IMR-90 (cell line): ENCODE measurements at regions not wholly inside any gene's neighbourhood (a gene's known extent, or its start where the extent isn't known, plus 50 kb on each side); places are given as distances from the start of the nearest gene placed in this dataset.

Experiments
- ATAC-seq: fragments of 200-7000 bp; cut with Tn5 transposase; 2 replicates; pipeline ENCODE4 v1.9.1; 2020; ENCODE audit warnings: low read depth, mild to moderate bottlenecking, moderate library complexity
- BruUV-seq: library from RNA; stranded (reverse); fragments of 400-500 nt; replicated peaks from 2 replicates; lab custom pipeline; 2021; lab: Mats Ljungman, UMichigan
- CTCF ChIA-PET: fragments of 300-600 bp; formaldehyde crosslinking; extraction: SDS; loops from one replicate; lab custom pipeline; 2021; ENCODE audit warnings: antibody characterized with exemption; lab: Yijun Ruan, JAX
- POLR2A ChIA-PET: fragments of 300-600 bp; sonication (Branson Sonifier 250); formaldehyde crosslinking; loops from one replicate; lab custom pipeline; 2022; ENCODE audit warnings: antibody characterized with exemption; ENCODE audit not compliant: unreplicated experiment; lab: Charles Lee
- DNase-seq: peaks from one replicate; pipeline ENCODE4 v3.0.0; 2013
- H2AFZ ChIP-seq: replicated peaks from 2 replicates; pipeline ENCODE3; 2013; ENCODE audit warnings: low read length, mild to moderate bottlenecking; ENCODE audit not compliant: poor library complexity
- H2AK5ac ChIP-seq: 2 replicates; pipeline ENCODE4 v1.6.1; 2013; ENCODE audit warnings: low read depth, low read length, inconsistent platforms
- H2AK9ac ChIP-seq: replicated peaks from 2 replicates; pipeline ENCODE3; 2013; ENCODE audit warnings: mild to moderate bottlenecking, low read depth, low read length, moderate library complexity; ENCODE audit not compliant: poor library complexity
- H2BK120ac ChIP-seq: 2 replicates; pipeline ENCODE4 v1.6.1; 2013; ENCODE audit warnings: low read depth, low read length, inconsistent platforms
- H2BK15ac ChIP-seq: 3 replicates; pipeline ENCODE4 v1.6.1; 2013; ENCODE audit warnings: low read depth, low read length, inconsistent platforms
- H2BK20ac ChIP-seq: 2 replicates; pipeline ENCODE4 v1.6.1; 2013; ENCODE audit warnings: low read depth, mild to moderate bottlenecking, inconsistent platforms, low read length, moderate library complexity
- H2BK5ac ChIP-seq: 2 replicates; pipeline ENCODE4 v1.6.1; 2013; ENCODE audit warnings: mild to moderate bottlenecking, low read depth, low read length, inconsistent platforms; ENCODE audit not compliant: poor library complexity, severe bottlenecking
- H3K14ac ChIP-seq: replicated peaks from 2 replicates; pipeline ENCODE4 v1.6.1; 2013; ENCODE audit warnings: low read depth, low read length, inconsistent platforms
- H3K18ac ChIP-seq: 2 replicates; pipeline ENCODE4 v1.6.1; 2013; ENCODE audit warnings: low read depth, low read length, control low read depth
- H3K23ac ChIP-seq: 2 replicates; pipeline ENCODE4 v1.6.1; 2013; ENCODE audit warnings: low read depth, low read length, inconsistent platforms
- H3K27ac ChIP-seq: 2 replicates; pipeline ENCODE4 v1.5.1; 2013; ENCODE audit warnings: mild to moderate bottlenecking, control low read depth, low read length; ENCODE audit not compliant: insufficient read depth
- H3K27me3 ChIP-seq: 2 replicates; pipeline ENCODE4 v1.6.1; 2013; ENCODE audit warnings: low read length; ENCODE audit not compliant: control insufficient read depth, insufficient read depth
- H3K36me3 ChIP-seq: 2 replicates; pipeline ENCODE4 v1.6.1; 2013; ENCODE audit warnings: low read length, mixed read lengths; ENCODE audit not compliant: control insufficient read depth, insufficient read depth
- H3K4ac ChIP-seq: 2 replicates; pipeline ENCODE4 v1.6.1; 2013; ENCODE audit warnings: low read depth, low read length, inconsistent platforms
- H3K4me1 ChIP-seq: 2 replicates; pipeline ENCODE4 v1.6.1; 2013; ENCODE audit warnings: low read length, mixed read lengths; ENCODE audit not compliant: control insufficient read depth, insufficient read depth
- H3K4me2 ChIP-seq: 2 replicates; pipeline ENCODE4 v1.6.1; 2013; ENCODE audit warnings: low read depth, mild to moderate bottlenecking, control low read depth, low read length, moderate library complexity
- H3K4me3 ChIP-seq: 2 replicates; pipeline ENCODE4 v1.5.1; 2013; ENCODE audit warnings: low read depth, mild to moderate bottlenecking, control low read depth, low read length, moderate library complexity; ENCODE audit not compliant: insufficient read depth
- H3K56ac ChIP-seq: 2 replicates; pipeline ENCODE4 v1.6.1; 2013; ENCODE audit warnings: low read length, inconsistent platforms; ENCODE audit not compliant: insufficient read depth; ENCODE audit errors: extremely low read depth
- H3K79me1 ChIP-seq, 2 experiments: 2 replicates each; pipeline ENCODE4 v1.6.1; 2013; ENCODE audit warnings: low read length in 2 of 2, inconsistent platforms in 1 of 2, low read depth in 1 of 2
- H3K9ac ChIP-seq: 2 replicates; pipeline ENCODE4 v1.6.1; 2013; ENCODE audit warnings: low read depth, low read length, control low read depth
- H3K9me1 ChIP-seq: 2 replicates; pipeline ENCODE4 v1.6.1; 2013; ENCODE audit warnings: low read length, inconsistent platforms; ENCODE audit not compliant: insufficient read depth
- H3K9me3 ChIP-seq: 2 replicates; pipeline ENCODE4 v1.6.1; 2013; ENCODE audit warnings: low read length; ENCODE audit not compliant: control insufficient read depth, insufficient read depth
- H4K20me1 ChIP-seq: 2 replicates; pipeline ENCODE4 v1.6.1; 2013; ENCODE audit warnings: low read length, inconsistent platforms; ENCODE audit not compliant: insufficient read depth
- H4K5ac ChIP-seq: 2 replicates; pipeline ENCODE4 v1.6.1; 2013; ENCODE audit warnings: mild to moderate bottlenecking, low read depth, low read length, control low read depth
- H4K8ac ChIP-seq, 2 experiments: 2 replicates each; pipeline ENCODE4 v1.6.1; 2013; ENCODE audit warnings: low read depth in 2 of 2, low read length in 2 of 2, control low read depth in 1 of 2, inconsistent platforms in 1 of 2
- H4K91ac ChIP-seq: 2 replicates; pipeline ENCODE4 v1.6.1; 2013; ENCODE audit warnings: low read depth, low read length, inconsistent platforms; ENCODE audit not compliant: insufficient read depth
- BHLHE40 ChIP-seq: fragments of 150-350 bp; IDR thresholded peaks from 2 replicates; pipeline ENCODE4 v1.6.1; 2016; ENCODE audit warnings: mild to moderate bottlenecking, low read depth, low read length
- CEBPB ChIP-seq: IDR thresholded peaks from 2 replicates; pipeline ENCODE4 v1.6.1; 2012; ENCODE audit warnings: low read depth, low read length, improper control_type of control experiment
- FOS ChIP-seq: fragments of 150-350 bp; IDR thresholded peaks from 2 replicates; pipeline ENCODE4 v1.6.1; 2016; ENCODE audit warnings: low read depth, low read length
- MXI1 ChIP-seq: IDR thresholded peaks from 2 replicates; pipeline ENCODE4 v1.6.1; 2012; ENCODE audit warnings: low read depth, mild to moderate bottlenecking, low read length, moderate library complexity, borderline replicate concordance
- NFE2L2 ChIP-seq: fragments of 150-350 bp; IDR thresholded peaks from 2 replicates; pipeline ENCODE4 v1.6.1; 2016; ENCODE audit warnings: low read depth, mild to moderate bottlenecking, low read length
- POLR2A ChIP-seq: IDR thresholded peaks from 2 replicates; pipeline ENCODE4 v1.6.1; 2012; ENCODE audit warnings: mild to moderate bottlenecking, low read depth, low read length
- RAD21 ChIP-seq: IDR thresholded peaks from 2 replicates; pipeline ENCODE4 v1.6.1; 2012; ENCODE audit warnings: low read length, improper control_type of control experiment
- RFX5 ChIP-seq: IDR thresholded peaks from 2 replicates; pipeline ENCODE4 v1.8.0; 2012; ENCODE audit warnings: low read depth, mild to moderate bottlenecking, low read length, moderate library complexity
- WGBS, 2 experiments: methylation state at CpG; one replicate each; pipeline versions ENCODE4 v1.1.5 to v1.1.7; 2013; ENCODE audit warnings: missing lambda C conversion rate in 2 of 2; ENCODE audit not compliant: insufficient read length in 1 of 2; ENCODE audit errors: extremely low coverage in 2 of 2; 5-methylcytosine and 5-hydroxymethylcytosine counted together
- dilution Hi-C: fragments of 300-500 bp; cut with HindIII; formaldehyde crosslinking; loops from one replicate; pipeline ENCODE4 v1.14.3; 2018; ENCODE audit warnings: low sequenced_read_pairs; ENCODE audit not compliant: unreplicated experiment
- in situ Hi-C: fragments of 300-500 bp; cut with MboI; formaldehyde crosslinking; loops from 3 replicates; pipeline ENCODE4 v1.14.3; 2019; ENCODE audit warnings: low sequenced_read_pairs, inconsistent platforms, mixed read lengths
- intact Hi-C: fragments of 100-400 bp; cut with micrococcal nuclease; formaldehyde crosslinking; loops from 2 replicates; pipeline ENCODE4 v1.10.0; 2022
- TF ChIP-seq, protein P1 (sequence below): conservative IDR thresholded peaks from 2 replicates; pipeline ENCODE4 v1.5.1; 2012; ENCODE audit warnings: mild to moderate bottlenecking, low read depth, low read length, improper control_type of control experiment

DNA sequence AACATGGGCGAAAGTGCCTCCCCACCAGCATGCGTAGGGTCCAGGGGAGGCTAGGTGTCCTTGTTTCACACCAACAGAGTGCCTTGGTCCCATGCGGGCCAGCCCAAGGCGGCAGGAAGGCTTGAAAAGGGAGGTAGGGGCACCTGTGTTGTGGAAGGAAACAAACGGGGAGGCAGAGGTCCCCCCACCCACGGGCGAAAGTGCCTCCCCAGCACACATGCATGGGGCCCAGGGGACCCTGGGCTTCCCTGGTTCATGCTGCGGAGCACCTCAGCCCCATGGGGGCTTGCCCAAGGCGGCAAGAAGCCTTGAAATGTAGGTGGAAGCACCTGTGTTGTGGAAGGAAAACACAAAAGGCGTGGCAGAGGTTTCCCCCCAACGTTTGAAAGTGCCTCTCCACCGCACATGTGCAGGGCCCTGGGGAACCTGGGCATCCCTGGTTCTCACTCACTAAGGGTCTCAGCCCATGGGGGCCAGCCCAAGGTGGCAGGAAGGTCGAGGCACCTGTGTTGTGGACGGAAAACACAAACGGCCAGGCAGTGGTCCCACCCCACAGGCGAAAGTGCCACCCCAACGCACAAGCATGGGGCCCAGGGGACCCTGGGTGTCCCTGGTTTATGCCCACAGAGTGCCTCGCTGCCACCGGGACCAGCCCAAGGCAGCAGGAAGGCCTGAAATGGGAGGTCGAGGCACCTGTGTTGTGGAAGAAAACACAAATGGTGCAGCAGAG lies 374.7 kb downstream of the ALG10 start:
- CTCF ChIA-PET = no interaction called here
- BruUV-seq = no TSS peak
- dilution Hi-C loops = no loop called here
- H2AFZ ChIP-seq = no peak overlapping the region
- no peak overlapping the region for H2BK15ac ChIP-seq
- no peak overlapping the region for H2AK5ac ChIP-seq
- intact Hi-C loops = no loop called here
- no peak overlapping the region for H3K18ac ChIP-seq
- no peak overlapping the region for H2BK20ac ChIP-seq
- no peaks in the 10 kb centered on the region for H3K79me1 ChIP-seq
- no peak overlapping the region for H3K23ac ChIP-seq
- H3K27me3 ChIP-seq = no peaks in the 10 kb centered on the region
- DNase-seq (no peak), ATAC-seq (no peak)
- H2AK9ac ChIP-seq = no peak overlapping the region
- H3K9me1 ChIP-seq = no peaks in the 10 kb centered on the region
- no peak overlapping the region for H3K9ac ChIP-seq
- no peaks in the 10 kb centered on the region for H3K36me3 ChIP-seq
- H4K8ac ChIP-seq = no peak overlapping the region
- no CpG with 5 or more reads among the region's 20 CpGs for WGBS, 2 experiments
- H3K9me3 ChIP-seq = peaks cover 66% of the 10 kb centered on the region
- in situ Hi-C loops = no loop called here
- H3K4me3 ChIP-seq = no peak overlapping the region
- no peak overlapping the region for H4K5ac ChIP-seq
- H2BK5ac ChIP-seq = no peak overlapping the region
- no peak overlapping the region for H3K4me2 ChIP-seq
- H3K4me1 ChIP-seq = no peaks in the 10 kb centered on the region
- no peak overlapping the region for H3K4ac ChIP-seq
- H4K91ac ChIP-seq = no peak overlapping the region
- POLR2A ChIA-PET = no interaction called here
- H2BK120ac ChIP-seq = no peak overlapping the region
- TF ChIP-seq, protein P1, sequence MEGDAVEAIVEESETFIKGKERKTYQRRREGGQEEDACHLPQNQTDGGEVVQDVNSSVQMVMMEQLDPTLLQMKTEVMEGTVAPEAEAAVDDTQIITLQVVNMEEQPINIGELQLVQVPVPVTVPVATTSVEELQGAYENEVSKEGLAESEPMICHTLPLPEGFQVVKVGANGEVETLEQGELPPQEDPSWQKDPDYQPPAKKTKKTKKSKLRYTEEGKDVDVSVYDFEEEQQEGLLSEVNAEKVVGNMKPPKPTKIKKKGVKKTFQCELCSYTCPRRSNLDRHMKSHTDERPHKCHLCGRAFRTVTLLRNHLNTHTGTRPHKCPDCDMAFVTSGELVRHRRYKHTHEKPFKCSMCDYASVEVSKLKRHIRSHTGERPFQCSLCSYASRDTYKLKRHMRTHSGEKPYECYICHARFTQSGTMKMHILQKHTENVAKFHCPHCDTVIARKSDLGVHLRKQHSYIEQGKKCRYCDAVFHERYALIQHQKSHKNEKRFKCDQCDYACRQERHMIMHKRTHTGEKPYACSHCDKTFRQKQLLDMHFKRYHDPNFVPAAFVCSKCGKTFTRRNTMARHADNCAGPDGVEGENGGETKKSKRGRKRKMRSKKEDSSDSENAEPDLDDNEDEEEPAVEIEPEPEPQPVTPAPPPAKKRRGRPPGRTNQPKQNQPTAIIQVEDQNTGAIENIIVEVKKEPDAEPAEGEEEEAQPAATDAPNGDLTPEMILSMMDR = no peak
- TF ChIP-seq POLR2A (no peak), RAD21 (no peak), BHLHE40 (no peak), FOS (no peak), RFX5 (no peak), NFE2L2 (no peak), CEBPB (no peak), MXI1 (no peak)
- H4K20me1 ChIP-seq = no peaks in the 10 kb centered on the region
- no peak overlapping the region for H3K14ac ChIP-seq
- no peak overlapping the region for H3K27ac ChIP-seq
- H3K56ac ChIP-seq = no peak overlapping the region
